ENCODE measurements at regions not wholly inside any gene's neighbourhood (a gene's known extent, or its start where the extent isn't known, plus 50 kb on each side); places are given as distances from the start of the nearest gene placed in this dataset.

- ATAC-seq (ENCODE audit: low FRiP score) (no peak), DNase-seq (ENCODE audit: low spot score) (no peak)
- no peak for TF ChIP-seq CTCF (IDR thresholded peaks at IDR 0.05)
Observed at GRCh38 chr9:30944225-30944569, 1440.2 kb upstream of the ACO1 start.

- TF ChIP-seq CTCF (IDR thresholded peaks at IDR 0.05): no peak
- ATAC-seq (ENCODE audit: low FRiP score): no peak
- no peak for DNase-seq (ENCODE audit: low spot score)
Observed at GRCh38 chr9:30944741-30945280, 1439.6 kb upstream of the ACO1 start.

GRCh38 chr9:30964332-30964731 is 1420.1 kb upstream of the ACO1 start:
- ATAC-seq (ENCODE audit: low FRiP score) (no peak), DNase-seq (ENCODE audit: low spot score) (no peak)
- TF ChIP-seq CTCF (IDR thresholded peaks at IDR 0.05): no peak

- ATAC-seq (ENCODE audit: low FRiP score): no peak
- no peak for TF ChIP-seq CTCF (IDR thresholded peaks at IDR 0.05)
Observed at GRCh38 chr9:30967476-30967875, 1417.0 kb upstream of the ACO1 start.

GRCh38 chr9:30970186-30970585 is 1414.3 kb upstream of the ACO1 start:
- ATAC-seq (ENCODE audit: low FRiP score): no peak
- no peak for DNase-seq (ENCODE audit: low spot score)
- no peak for TF ChIP-seq CTCF (IDR thresholded peaks at IDR 0.05)

More at GRCh38 chr9:30967476-30967875, 1417.0 kb upstream of the ACO1 start:
- DNase-seq (ENCODE audit: low spot score): no peak

GRCh38 chr9:30970812-30971211 is 1413.6 kb upstream of the ACO1 start:
- no peak for TF ChIP-seq CTCF (IDR thresholded peaks at IDR 0.05)
- ATAC-seq (ENCODE audit: low FRiP score) (no peak), DNase-seq (ENCODE audit: low spot score) (no peak)

- DNase-seq (ENCODE audit: low spot score) (no peak), ATAC-seq (ENCODE audit: low FRiP score) (no peak)
- TF ChIP-seq CTCF (IDR thresholded peaks at IDR 0.05): no peak
Observed at GRCh38 chr9:30972654-30973053, 1411.8 kb upstream of the ACO1 start.
